ENCODE measurements at regions not wholly inside any gene's neighbourhood (a gene's known extent, or its start where the extent isn't known, plus 50 kb on each side); places are given as distances from the start of the nearest gene placed in this dataset.

DNA sequence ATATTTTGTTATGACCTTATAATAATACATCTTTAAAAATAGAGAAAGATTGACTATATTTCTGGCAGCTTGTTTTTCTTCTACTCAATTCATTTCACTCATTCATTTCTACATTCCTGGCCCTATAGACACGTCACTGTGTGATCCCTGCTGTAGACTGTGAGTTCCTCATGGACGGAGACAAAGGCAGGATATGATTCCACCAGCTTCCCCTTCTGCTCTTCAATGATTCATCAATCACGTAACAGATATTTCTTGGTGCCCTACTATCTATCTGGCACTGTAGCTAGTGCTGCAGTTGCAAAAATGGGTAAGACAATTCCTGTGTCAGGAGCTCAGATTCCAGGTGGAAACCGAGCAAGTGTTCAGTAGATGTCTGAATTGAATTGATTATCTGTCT lies 415.0 kb downstream of the SFMBT2 start:
- TF ChIP-seq, protein P1, sequence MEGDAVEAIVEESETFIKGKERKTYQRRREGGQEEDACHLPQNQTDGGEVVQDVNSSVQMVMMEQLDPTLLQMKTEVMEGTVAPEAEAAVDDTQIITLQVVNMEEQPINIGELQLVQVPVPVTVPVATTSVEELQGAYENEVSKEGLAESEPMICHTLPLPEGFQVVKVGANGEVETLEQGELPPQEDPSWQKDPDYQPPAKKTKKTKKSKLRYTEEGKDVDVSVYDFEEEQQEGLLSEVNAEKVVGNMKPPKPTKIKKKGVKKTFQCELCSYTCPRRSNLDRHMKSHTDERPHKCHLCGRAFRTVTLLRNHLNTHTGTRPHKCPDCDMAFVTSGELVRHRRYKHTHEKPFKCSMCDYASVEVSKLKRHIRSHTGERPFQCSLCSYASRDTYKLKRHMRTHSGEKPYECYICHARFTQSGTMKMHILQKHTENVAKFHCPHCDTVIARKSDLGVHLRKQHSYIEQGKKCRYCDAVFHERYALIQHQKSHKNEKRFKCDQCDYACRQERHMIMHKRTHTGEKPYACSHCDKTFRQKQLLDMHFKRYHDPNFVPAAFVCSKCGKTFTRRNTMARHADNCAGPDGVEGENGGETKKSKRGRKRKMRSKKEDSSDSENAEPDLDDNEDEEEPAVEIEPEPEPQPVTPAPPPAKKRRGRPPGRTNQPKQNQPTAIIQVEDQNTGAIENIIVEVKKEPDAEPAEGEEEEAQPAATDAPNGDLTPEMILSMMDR (IDR thresholded peaks at IDR 0.05; ENCODE audit: low read depth, low read length): no peak
- TF ChIP-seq POLR2A (IDR thresholded peaks at IDR 0.05; ENCODE audit: extremely low read depth, insufficient read length) (no peak), MYC (IDR thresholded peaks at IDR 0.05; ENCODE audit: low read depth, low read length) (no peak)

Data from NB4 (cell line).